ENCODE measurements at regions not wholly inside any gene's neighbourhood (a gene's known extent, or its start where the extent isn't known, plus 50 kb on each side); places are given as distances from the start of the nearest gene placed in this dataset.

GRCh38 chr6:140597181-140597580, 1222.7 kb upstream of the CITED2 start:
- TF ChIP-seq EZH2 (optimal IDR thresholded peaks at IDR 0.05; ENCODE audit: low read depth, low read length), result no peak
- TF ChIP-seq EZH2phosphoT487 (IDR thresholded peaks at IDR 0.05; ENCODE audit: low read length), result no peak
- TF ChIP-seq, protein P1, sequence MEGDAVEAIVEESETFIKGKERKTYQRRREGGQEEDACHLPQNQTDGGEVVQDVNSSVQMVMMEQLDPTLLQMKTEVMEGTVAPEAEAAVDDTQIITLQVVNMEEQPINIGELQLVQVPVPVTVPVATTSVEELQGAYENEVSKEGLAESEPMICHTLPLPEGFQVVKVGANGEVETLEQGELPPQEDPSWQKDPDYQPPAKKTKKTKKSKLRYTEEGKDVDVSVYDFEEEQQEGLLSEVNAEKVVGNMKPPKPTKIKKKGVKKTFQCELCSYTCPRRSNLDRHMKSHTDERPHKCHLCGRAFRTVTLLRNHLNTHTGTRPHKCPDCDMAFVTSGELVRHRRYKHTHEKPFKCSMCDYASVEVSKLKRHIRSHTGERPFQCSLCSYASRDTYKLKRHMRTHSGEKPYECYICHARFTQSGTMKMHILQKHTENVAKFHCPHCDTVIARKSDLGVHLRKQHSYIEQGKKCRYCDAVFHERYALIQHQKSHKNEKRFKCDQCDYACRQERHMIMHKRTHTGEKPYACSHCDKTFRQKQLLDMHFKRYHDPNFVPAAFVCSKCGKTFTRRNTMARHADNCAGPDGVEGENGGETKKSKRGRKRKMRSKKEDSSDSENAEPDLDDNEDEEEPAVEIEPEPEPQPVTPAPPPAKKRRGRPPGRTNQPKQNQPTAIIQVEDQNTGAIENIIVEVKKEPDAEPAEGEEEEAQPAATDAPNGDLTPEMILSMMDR (IDR thresholded peaks at IDR 0.05; ENCODE audit: low read length), result no peak
- H3K9me2 ChIP-seq (replicated peaks; ENCODE audit: insufficient read depth, low read length), result no peaks in the 10 kb centered on the region
- H3K9me3 ChIP-seq (replicated peaks; ENCODE audit: insufficient read depth, low read length), result no peaks in the 10 kb centered on the region
- DNase-seq, result no peak
- no peaks in the 10 kb centered on the region for H3K36me3 ChIP-seq (replicated peaks; ENCODE audit: insufficient read depth, low read length)
- H3K27ac ChIP-seq (ENCODE audit: low read length), result no peak overlapping the region
- no peaks in the 10 kb centered on the region for H3K79me2 ChIP-seq (ENCODE audit: low read length)
- H3K4me3 ChIP-seq (ENCODE audit: low read length), result no peak overlapping the region
- no peaks in the 10 kb centered on the region for H4K20me1 ChIP-seq (ENCODE audit: insufficient read depth, low read length)
- no peak overlapping the region for H3K9ac ChIP-seq (ENCODE audit: low read length)
- no peak overlapping the region for H2AFZ ChIP-seq (ENCODE audit: low read length)
- no peaks in the 10 kb centered on the region for H3K27me3 ChIP-seq (replicated peaks; ENCODE audit: insufficient read depth, low read length)
- no peak overlapping the region for H3K4me2 ChIP-seq (ENCODE audit: low read depth, low read length)
- H3F3A ChIP-seq (ENCODE audit: insufficient read depth, low read length), result no peaks in the 10 kb centered on the region
- H3K4me1 ChIP-seq (ENCODE audit: low read length), result no peaks in the 10 kb centered on the region

- Histone ChIP-seq H3F3A (ENCODE audit: insufficient read depth, low read length) (no peaks in the 10 kb centered on the region), H2AFZ (ENCODE audit: low read length) (no peak overlapping the region), H3K4me3 (ENCODE audit: low read length) (no peak overlapping the region), H3K79me2 (ENCODE audit: low read length) (no peaks in the 10 kb centered on the region), H3K9ac (ENCODE audit: low read length) (no peak overlapping the region), H3K4me2 (ENCODE audit: low read depth, low read length) (no peak overlapping the region), H3K9me3 (replicated peaks; ENCODE audit: insufficient read depth, low read length) (no peaks in the 10 kb centered on the region), H3K4me1 (ENCODE audit: low read length) (no peaks in the 10 kb centered on the region), H3K27me3 (replicated peaks; ENCODE audit: insufficient read depth, low read length) (no peaks in the 10 kb centered on the region), H3K36me3 (replicated peaks; ENCODE audit: insufficient read depth, low read length) (no peaks in the 10 kb centered on the region), H4K20me1 (ENCODE audit: insufficient read depth, low read length) (no peaks in the 10 kb centered on the region), H3K27ac (ENCODE audit: low read length) (no peak overlapping the region), H3K9me2 (replicated peaks; ENCODE audit: insufficient read depth, low read length) (no peaks in the 10 kb centered on the region)
- DNase-seq, result no peak
- TF ChIP-seq EZH2phosphoT487 (IDR thresholded peaks at IDR 0.05; ENCODE audit: low read length) (no peak), EZH2 (optimal IDR thresholded peaks at IDR 0.05; ENCODE audit: low read depth, low read length) (no peak)
- TF ChIP-seq, protein P1 (IDR thresholded peaks at IDR 0.05; ENCODE audit: low read length), result no peak
Observed at GRCh38 chr6:140594806-140595128, 1220.3 kb upstream of the CITED2 start.

DNA sequence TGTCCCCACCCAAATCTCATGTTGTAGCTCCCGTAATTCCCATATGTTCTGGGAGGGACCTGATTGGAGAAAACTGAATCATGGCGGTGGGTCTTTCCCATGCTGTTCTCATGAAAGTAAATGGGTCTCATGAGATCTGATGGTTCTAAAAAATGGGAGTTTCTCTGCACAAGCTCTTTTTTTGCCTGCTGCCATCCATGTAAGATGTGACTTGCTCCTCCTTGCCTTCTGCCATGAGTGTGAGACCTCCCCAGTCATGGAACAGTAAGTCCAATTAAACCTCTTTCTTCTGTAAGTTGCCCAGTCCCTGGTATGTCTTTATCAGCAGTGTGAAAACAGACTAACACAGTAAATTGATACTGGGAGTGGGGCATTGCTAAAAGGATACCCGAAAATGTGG, 1218.4 kb upstream of the CITED2 start:
- Histone ChIP-seq H3K27ac (ENCODE audit: low read length) (no peak overlapping the region), H3K9me2 (replicated peaks; ENCODE audit: insufficient read depth, low read length) (no peaks in the 10 kb centered on the region), H3K9ac (ENCODE audit: low read length) (no peak overlapping the region), H3F3A (ENCODE audit: insufficient read depth, low read length) (no peaks in the 10 kb centered on the region), H3K79me2 (ENCODE audit: low read length) (no peaks in the 10 kb centered on the region), H3K9me3 (replicated peaks; ENCODE audit: insufficient read depth, low read length) (no peaks in the 10 kb centered on the region), H3K27me3 (replicated peaks; ENCODE audit: insufficient read depth, low read length) (no peaks in the 10 kb centered on the region), H3K4me3 (ENCODE audit: low read length) (no peak overlapping the region), H3K4me2 (ENCODE audit: low read depth, low read length) (no peak overlapping the region), H3K36me3 (replicated peaks; ENCODE audit: insufficient read depth, low read length) (no peaks in the 10 kb centered on the region), H3K4me1 (ENCODE audit: low read length) (no peaks in the 10 kb centered on the region), H2AFZ (ENCODE audit: low read length) (no peak overlapping the region), H4K20me1 (ENCODE audit: insufficient read depth, low read length) (no peaks in the 10 kb centered on the region)
- no peak for DNase-seq
- TF ChIP-seq EZH2 (optimal IDR thresholded peaks at IDR 0.05; ENCODE audit: low read depth, low read length), result no peak
- no peak for TF ChIP-seq EZH2phosphoT487 (IDR thresholded peaks at IDR 0.05; ENCODE audit: low read length)
- TF ChIP-seq, protein P1 (IDR thresholded peaks at IDR 0.05; ENCODE audit: low read length), result no peak
